T-cell (primary cell): ENCODE measurements at regions not wholly inside any gene's neighbourhood (a gene's known extent, or its start where the extent isn't known, plus 50 kb on each side); places are given as distances from the start of the nearest gene placed in this dataset.

ENCODE experiments used
- ATAC-seq, 4 experiments: fragments of 200-7000 bp in 3 of 4; fragments of 150-1000 bp in 1 of 4; cut with Tn5 transposase; replicated peaks in 1 of 4; 1 replicate in 3 of 4; 2 replicates in 1 of 4; pipeline ENCODE4 v1.10.0; 2021; ENCODE audit warnings: moderate library complexity in 3 of 4, mild to moderate bottlenecking in 2 of 4, moderate number of reproducible peaks in 1 of 4
- CTCF ChIA-PET, 2 donors: fragments of 300-600 bp; sonication (Branson Sonifier 250); formaldehyde crosslinking; loops; one replicate each; lab custom pipeline; 2022; ENCODE audit warnings: antibody characterized with exemption in 2 of 2; lab: Charles Lee
- POLR2A ChIA-PET, 2 donors: fragments of 300-600 bp; sonication (Branson Sonifier 250); formaldehyde crosslinking; loops; one replicate each; lab custom pipeline; 2022; ENCODE audit warnings: antibody characterized with exemption in 2 of 2; lab: Charles Lee
- DNase-seq, 35 experiments: peaks; one replicate each; pipeline versions ENCODE4 v3.0.0 to v3.0.0-alpha.2; 2013 to 2023
- H3K27ac ChIP-seq: one replicate; pipeline ENCODE4 v1.5.1; 2013; ENCODE audit warnings: low read length
- H3K27me3 ChIP-seq, 2 experiments: replicated peaks in 1 of 2; 1 replicate in 1 of 2; 2 replicates in 1 of 2; pipeline versions ENCODE4 v1.6.1 to v1.7.0; 2013; ENCODE audit warnings: low read length in 1 of 2, mixed read lengths in 1 of 2; ENCODE audit not compliant: control insufficient read depth in 2 of 2, insufficient read depth in 2 of 2; ENCODE audit errors: extremely low read depth in 1 of 2
- H3K36me3 ChIP-seq, 2 donors: 1 replicate in 1 of 2; 2 replicates in 1 of 2; pipeline versions ENCODE4 v1.6.1 to v1.7.0; 2013; ENCODE audit warnings: low read length in 1 of 2; ENCODE audit not compliant: control insufficient read depth in 2 of 2, insufficient read depth in 1 of 2; ENCODE audit errors: extremely low read depth in 1 of 2
- H3K4me1 ChIP-seq, 2 experiments: 1 replicate in 1 of 2; 2 replicates in 1 of 2; pipeline versions ENCODE4 v1.6.1 to v1.7.0; 2013; ENCODE audit warnings: low read length in 2 of 2, mixed read lengths in 1 of 2; ENCODE audit not compliant: insufficient read depth in 2 of 2, control insufficient read depth in 1 of 2; ENCODE audit errors: extremely low read depth in 1 of 2
- H3K4me3 ChIP-seq, 2 donors: 1 replicate in 1 of 2; 2 replicates in 1 of 2; pipeline versions ENCODE4 v1.5.1 to v1.7.0; 2013; ENCODE audit warnings: mild to moderate bottlenecking in 2 of 2, low read length in 1 of 2, moderate library complexity in 1 of 2; ENCODE audit not compliant: control insufficient read depth in 1 of 2; ENCODE audit errors: extremely low read depth in 1 of 2
- H3K9me3 ChIP-seq: 2 replicates; pipeline ENCODE4 v1.7.0; 2013
- H3K27ac Mint-ChIP-seq, 2 donors: one replicate each; pipeline ENCODE4 v1.8.0; 2020 to 2021; ENCODE audit warnings: mild to moderate bottlenecking in 2 of 2, mixed read lengths in 2 of 2
- H3K27me3 Mint-ChIP-seq, 2 donors: one replicate each; pipeline ENCODE4 v1.8.0; 2021 to 2022; ENCODE audit warnings: mixed read lengths in 2 of 2
- H3K36me3 Mint-ChIP-seq: one replicate; pipeline ENCODE4 v1.8.0; 2021; ENCODE audit warnings: mixed read lengths
- H3K4me1 Mint-ChIP-seq, 3 donors: one replicate each; pipeline ENCODE4 v1.8.0; 2020 to 2022; ENCODE audit warnings: mixed read lengths in 3 of 3, mild to moderate bottlenecking in 1 of 3
- H3K4me3 Mint-ChIP-seq, 3 donors: one replicate each; pipeline ENCODE4 v1.8.0; 2020 to 2022; ENCODE audit warnings: mild to moderate bottlenecking in 3 of 3, mixed read lengths in 3 of 3, moderate library complexity in 3 of 3
- H3K9me3 Mint-ChIP-seq, 3 donors: one replicate each; pipeline ENCODE4 v1.8.0; 2020 to 2022; ENCODE audit warnings: mixed read lengths in 3 of 3
- WGBS: methylation state at CpG from one replicate; pipeline ENCODE4 v1.1.5; 2013; ENCODE audit warnings: missing lambda C conversion rate; ENCODE audit not compliant: insufficient coverage; 5-methylcytosine and 5-hydroxymethylcytosine counted together

- H3K4me3 Mint-ChIP-seq = no peak overlapping the region
- CTCF ChIA-PET = no interaction called here
- ATAC-seq (no peak), DNase-seq (no peak)
- H3K27ac Mint-ChIP-seq = no peak overlapping the region
- peaks cover 0 to 7% of the 10 kb centered on the region in 2 donors for H3K27me3 Mint-ChIP-seq
- H3K9me3 ChIP-seq = no peaks in the 10 kb centered on the region
- H3K9me3 Mint-ChIP-seq = no peaks in the 10 kb centered on the region
- no peaks in the 10 kb centered on the region for H3K36me3 Mint-ChIP-seq
- H3K4me1 Mint-ChIP-seq = peaks cover 0 to 9% (median 2%) of the 10 kb centered on the region in 3 donors
- no peaks in the 10 kb centered on the region for H3K36me3 ChIP-seq
- POLR2A ChIA-PET = no interaction called here
- H3K4me3 ChIP-seq = no peak overlapping the region
- no peak overlapping the region for H3K27ac ChIP-seq
- peaks cover 0 to 4% of the 10 kb centered on the region in 2 experiments for H3K27me3 ChIP-seq
- whole genome bisulfite sequencing = 90% methylated on average over 2 of the region's 6 CpGs
- H3K4me1 ChIP-seq = no peaks in the 10 kb centered on the region
Observed at GRCh38 chr15:70322051-70322668, 224.4 kb upstream of the TLE3 start.

GRCh38 chr15:70321172-70321819 lies 223.6 kb upstream of the TLE3 start:
- ATAC-seq (no peak), DNase-seq (no peak)
- Mint-ChIP-seq H3K27ac (no peak overlapping the region), H3K27me3 (peaks cover 0 to 4% of the 10 kb centered on the region in 2 donors), H3K36me3 (no peaks in the 10 kb centered on the region), H3K4me3 (no peak overlapping the region), H3K9me3 (no peaks in the 10 kb centered on the region), H3K4me1 (peaks cover 0 to 9% (median 0%) of the 10 kb centered on the region in 3 donors)
- H3K9me3 ChIP-seq = no peaks in the 10 kb centered on the region
- H3K4me3 ChIP-seq = no peak overlapping the region
- no peak overlapping the region for H3K27ac ChIP-seq
- POLR2A ChIA-PET = interaction anchor here in 1 of 2 donors (0.5 kb wide), 1 partner anchor 638 kb away, joined by 3 read pairs; no protein-coding TSS in a partner anchor
- CTCF ChIA-PET = no interaction called here
- peaks cover 0 to 5% of the 10 kb centered on the region in 2 experiments for H3K27me3 ChIP-seq
- 100% methylated on average over 1 of the region's 4 CpGs for WGBS
- no peaks in the 10 kb centered on the region for H3K4me1 ChIP-seq
- no peaks in the 10 kb centered on the region for H3K36me3 ChIP-seq

GRCh38 chr15:70320482-70320881 lies 222.8 kb upstream of the TLE3 start:
- ATAC-seq (no peak), DNase-seq (no peak)
- H3K9me3 ChIP-seq = no peaks in the 10 kb centered on the region
- no CpG with 5 or more reads among the region's 2 CpGs for WGBS
- ChIA-PET POLR2A (interaction anchor here in 1 of 2 donors (0.5 kb wide), 1 partner anchor 637 kb away, joined by 3 read pairs; no protein-coding TSS in a partner anchor), CTCF (no interaction called here)
- no peak overlapping the region for H3K4me3 Mint-ChIP-seq
- H3K36me3 Mint-ChIP-seq = no peaks in the 10 kb centered on the region
- H3K4me1 Mint-ChIP-seq = peaks cover 0 to 9% (median 0%) of the 10 kb centered on the region in 3 donors
- peaks cover 0 to 4% of the 10 kb centered on the region in 2 donors for H3K27me3 Mint-ChIP-seq
- H3K27ac Mint-ChIP-seq = no peak overlapping the region
- peaks cover 0 to 7% of the 10 kb centered on the region in 2 experiments for H3K27me3 ChIP-seq
- no peaks in the 10 kb centered on the region for H3K36me3 ChIP-seq
- no peaks in the 10 kb centered on the region for H3K4me1 ChIP-seq
- H3K4me3 ChIP-seq = no peak overlapping the region
- H3K27ac ChIP-seq = no peak overlapping the region
- H3K9me3 Mint-ChIP-seq = no peaks in the 10 kb centered on the region

GRCh38 chr15:70320077-70320476 lies 222.4 kb upstream of the TLE3 start:
- Histone ChIP-seq H3K36me3 (no peaks in the 10 kb centered on the region), H3K4me3 (no peak overlapping the region), H3K9me3 (no peaks in the 10 kb centered on the region), H3K4me1 (no peaks in the 10 kb centered on the region), H3K27ac (no peak overlapping the region), H3K27me3 (peaks cover 0 to 7% of the 10 kb centered on the region in 2 experiments)
- CTCF ChIA-PET = no interaction called here
- DNase-seq (no peak), ATAC-seq (no peak)
- POLR2A ChIA-PET = no interaction called here
- Mint-ChIP-seq H3K27ac (no peak overlapping the region), H3K4me1 (peaks cover 0 to 9% (median 0%) of the 10 kb centered on the region in 3 donors), H3K36me3 (no peaks in the 10 kb centered on the region), H3K27me3 (peaks cover 0 to 4% of the 10 kb centered on the region in 2 donors), H3K4me3 (no peak overlapping the region), H3K9me3 (no peaks in the 10 kb centered on the region)
- WGBS = 90% methylated on average over 1 of the region's 3 CpGs

- no peaks in the 10 kb centered on the region for H3K4me1 ChIP-seq
- H3K36me3 ChIP-seq = no peaks in the 10 kb centered on the region
- CTCF ChIA-PET = no interaction called here
- POLR2A ChIA-PET = no interaction called here
- Mint-ChIP-seq H3K27ac (no peak overlapping the region), H3K27me3 (peaks cover 0 to 4% of the 10 kb centered on the region in 2 donors), H3K4me3 (no peak overlapping the region), H3K4me1 (peaks cover 0 to 9% (median 0%) of the 10 kb centered on the region in 3 donors), H3K9me3 (no peaks in the 10 kb centered on the region), H3K36me3 (no peaks in the 10 kb centered on the region)
- H3K27me3 ChIP-seq = peaks cover 0 to 7% of the 10 kb centered on the region in 2 experiments
- no peak overlapping the region for H3K27ac ChIP-seq
- ATAC-seq = peak in 1 of 4 experiments; percentile 23
- no CpG with 5 or more reads among the region's 4 CpGs for WGBS
- no peak for DNase-seq
- H3K9me3 ChIP-seq = no peaks in the 10 kb centered on the region
- no peak overlapping the region for H3K4me3 ChIP-seq
Observed at GRCh38 chr15:70319466-70319865, 221.7 kb upstream of the TLE3 start.

- H3K36me3 ChIP-seq = no peaks in the 10 kb centered on the region
- Mint-ChIP-seq H3K27me3 (peaks cover 0 to 4% of the 10 kb centered on the region in 2 donors), H3K9me3 (no peaks in the 10 kb centered on the region), H3K36me3 (no peaks in the 10 kb centered on the region), H3K4me3 (no peak overlapping the region), H3K4me1 (peaks cover 0 to 9% (median 0%) of the 10 kb centered on the region in 3 donors), H3K27ac (no peak overlapping the region)
- WGBS = 48% methylated on average over 2 of the region's 11 CpGs
- DNase-seq (no peak), ATAC-seq (no peak)
- CTCF ChIA-PET = no interaction called here
- peaks cover 0 to 7% of the 10 kb centered on the region in 2 experiments for H3K27me3 ChIP-seq
- POLR2A ChIA-PET = no interaction called here
- no peaks in the 10 kb centered on the region for H3K4me1 ChIP-seq
- H3K9me3 ChIP-seq = no peaks in the 10 kb centered on the region
- H3K27ac ChIP-seq = no peak overlapping the region
- no peak overlapping the region for H3K4me3 ChIP-seq
Observed at GRCh38 chr15:70318594-70319465, 221.1 kb upstream of the TLE3 start.
